ENCODE measurements at regions not wholly inside any gene's neighbourhood (a gene's known extent, or its start where the extent isn't known, plus 50 kb on each side); places are given as distances from the start of the nearest gene placed in this dataset.
"Not testable (repeated sequence)": the region's sequence is repeated elsewhere in the genome, so short reads cannot be mapped to it uniquely, and the experiment has no call there.

- peak; percentile 7 for DNase-seq
These were observed 79.1 kb upstream of the LMO2 start for GRCh38 chr11:33970984-33971466.

- DNase-seq: no peak
These were observed 75.6 kb upstream of the LMO2 start for GRCh38 chr11:33967451-33967850.

- no peak for DNase-seq
These were observed 73.2 kb upstream of the LMO2 start for GRCh38 chr11:33965032-33965431.

GRCh38 chr11:33959855-33960400 lies 68.1 kb upstream of the LMO2 start:
- no peak for DNase-seq

- no peak for DNase-seq
These were observed 65.5 kb upstream of the LMO2 start for GRCh38 chr11:33957304-33957917.

- DNase-seq: no peak
These were observed 64.7 kb upstream of the LMO2 start for GRCh38 chr11:33956611-33957010.

GRCh38 chr11:33953289-33953688 lies 61.4 kb upstream of the LMO2 start:
- no peak for DNase-seq

- no peak for DNase-seq
These were observed 60.9 kb upstream of the LMO2 start for GRCh38 chr11:33952805-33953204.

GRCh38 chr11:33949252-33949913 lies 57.5 kb upstream of the LMO2 start:
- DNase-seq: no peak

- DNase-seq: no peak
These were observed 56.6 kb upstream of the LMO2 start for GRCh38 chr11:33948494-33948893.

GRCh38 chr11:33947918-33948317 lies 56.0 kb upstream of the LMO2 start:
- DNase-seq: not testable (repeated sequence)

- no peak for DNase-seq
These were observed 55.1 kb upstream of the LMO2 start for GRCh38 chr11:33946930-33947329.

- no peak for DNase-seq
These were observed 53.8 kb upstream of the LMO2 start for GRCh38 chr11:33945481-33946268.

- DNase-seq: no peak
These were observed 53.0 kb upstream of the LMO2 start for GRCh38 chr11:33944693-33945424.

- no peak for DNase-seq
These were observed 52.4 kb upstream of the LMO2 start for GRCh38 chr11:33944345-33944692.

- DNase-seq: no peak
These were observed 51.1 kb upstream of the LMO2 start for GRCh38 chr11:33942954-33943353.

GRCh38 chr11:33941637-33942160 lies 49.8 kb upstream of the LMO2 start:
- DNase-seq: no peak
